Occipital lobe (tissue), 1 donor: ENCODE measurements at regions not wholly inside any gene's neighbourhood (a gene's known extent, or its start where the extent isn't known, plus 50 kb on each side); places are given as distances from the start of the nearest gene placed in this dataset.

Experiments used
- DNase-seq: peaks from one replicate; lab custom pipeline; 2025; lab: John Stamatoyannopoulos, UW

DNA sequence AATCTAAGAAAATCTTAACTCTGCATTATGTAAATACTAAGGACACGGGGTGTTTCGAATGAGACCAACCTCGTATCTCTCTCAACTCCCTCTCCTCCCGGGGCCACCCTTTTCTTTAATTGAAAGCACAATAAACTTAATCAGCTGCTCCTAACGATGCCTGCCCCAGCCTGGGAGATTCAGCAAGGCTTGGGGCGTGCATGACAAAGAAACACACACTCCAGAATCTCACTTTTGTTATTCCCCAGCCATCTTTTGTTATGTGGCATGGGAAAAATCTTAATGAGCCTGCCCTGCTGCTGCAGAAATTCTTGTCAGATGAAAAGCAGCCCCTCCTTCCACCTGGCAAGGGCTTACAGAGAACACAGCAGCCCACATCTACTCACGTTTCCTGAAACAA is 117.4 kb downstream of the TTLL2 start:
- no peak for DNase-seq

DNA sequence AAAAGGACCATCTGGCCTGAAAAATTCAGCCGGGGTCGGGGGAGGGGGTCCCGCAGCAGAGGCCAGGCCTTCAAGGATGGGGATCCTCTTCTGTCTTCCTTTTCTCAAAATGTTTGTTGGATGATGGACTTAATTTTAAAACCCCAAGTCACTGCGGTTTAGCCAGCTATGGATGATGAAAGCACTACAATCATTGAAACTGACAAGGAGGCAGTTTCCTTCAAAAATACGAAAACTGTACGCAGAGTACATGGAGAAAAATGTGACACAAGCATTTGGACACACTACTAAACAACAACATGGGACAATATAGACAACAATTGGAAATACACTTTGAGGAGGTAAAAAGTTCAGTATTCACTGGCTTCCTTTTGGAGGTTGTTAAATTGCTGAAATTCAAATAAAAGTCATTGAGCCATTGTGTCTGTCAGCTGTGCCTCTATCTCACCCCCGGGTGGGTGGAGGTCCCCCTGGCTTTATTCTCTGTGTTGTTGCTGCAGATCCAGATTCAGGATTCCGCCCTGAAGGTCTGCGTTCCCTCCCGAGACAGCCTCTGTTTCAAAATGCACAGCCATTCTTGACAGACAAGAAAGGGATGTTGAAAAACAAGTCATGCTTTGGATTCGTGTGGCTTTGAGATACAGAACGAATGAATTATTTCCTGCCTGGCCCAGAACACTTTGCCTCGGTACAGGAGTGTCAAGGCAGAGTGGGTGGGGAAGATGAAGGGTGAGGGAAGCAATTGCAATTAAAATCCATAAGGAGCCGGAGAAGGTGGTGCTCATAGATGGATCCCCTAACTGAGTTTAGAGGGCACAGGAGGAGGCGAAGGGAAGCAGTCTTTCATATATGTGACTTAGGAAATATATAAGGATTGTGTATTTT is 118.2 kb downstream of the TTLL2 start:
- DNase-seq = no peak

DNA sequence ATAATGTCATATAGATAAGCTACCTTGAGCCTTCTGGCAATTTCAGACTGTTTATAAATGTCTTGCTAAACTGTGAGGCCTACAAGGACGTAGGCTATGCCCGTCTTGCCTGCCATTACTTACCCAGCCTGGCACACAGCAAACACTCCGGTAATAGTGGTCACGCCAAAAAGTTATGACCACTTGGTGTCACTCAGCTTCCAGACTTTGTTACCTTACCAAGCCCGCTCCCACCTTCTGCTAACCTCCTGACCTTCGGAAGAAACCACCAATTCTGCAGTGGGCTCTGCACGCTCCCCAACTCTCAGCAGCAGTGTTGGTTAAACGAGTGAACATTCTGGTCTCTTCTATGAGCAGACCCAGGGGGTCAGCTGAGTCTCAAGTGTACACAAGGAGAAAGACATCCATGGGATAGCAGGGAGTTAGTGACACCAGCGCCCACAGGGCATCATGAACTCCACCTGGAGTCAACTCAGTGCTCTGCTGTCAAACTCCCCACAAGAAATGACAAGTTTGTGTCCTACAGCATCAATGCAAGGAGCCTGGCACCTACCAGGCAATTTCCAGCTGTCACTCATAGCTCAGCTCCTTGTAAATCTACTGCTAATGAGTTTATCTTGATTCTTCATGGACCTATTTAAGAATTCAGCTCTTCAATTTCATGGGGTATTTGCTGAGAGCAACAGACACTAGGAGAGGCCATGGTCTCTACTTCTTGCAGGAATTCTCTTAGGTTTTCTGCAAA is 119.9 kb downstream of the TTLL2 start:
- no peak for DNase-seq

DNA sequence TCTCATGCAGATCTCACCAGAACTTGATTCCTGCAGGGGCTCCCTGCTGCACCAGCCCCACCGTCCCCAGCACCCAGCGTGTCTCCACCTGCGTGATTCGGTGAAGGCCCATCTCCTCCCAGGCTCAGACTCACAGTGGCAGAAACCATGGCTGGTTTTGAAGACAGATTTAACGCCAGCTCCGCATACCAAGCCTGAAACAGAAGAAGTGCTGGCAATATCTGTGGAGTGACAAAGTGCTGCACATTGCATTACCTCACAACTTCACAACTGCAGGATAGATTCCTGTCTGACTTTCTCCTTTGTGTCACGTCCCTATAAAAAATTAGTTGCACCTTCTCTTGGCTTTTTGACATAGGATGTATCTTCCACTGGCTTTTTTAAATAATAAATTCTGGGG is 120.7 kb downstream of the TTLL2 start:
- DNase-seq = no peak

DNA sequence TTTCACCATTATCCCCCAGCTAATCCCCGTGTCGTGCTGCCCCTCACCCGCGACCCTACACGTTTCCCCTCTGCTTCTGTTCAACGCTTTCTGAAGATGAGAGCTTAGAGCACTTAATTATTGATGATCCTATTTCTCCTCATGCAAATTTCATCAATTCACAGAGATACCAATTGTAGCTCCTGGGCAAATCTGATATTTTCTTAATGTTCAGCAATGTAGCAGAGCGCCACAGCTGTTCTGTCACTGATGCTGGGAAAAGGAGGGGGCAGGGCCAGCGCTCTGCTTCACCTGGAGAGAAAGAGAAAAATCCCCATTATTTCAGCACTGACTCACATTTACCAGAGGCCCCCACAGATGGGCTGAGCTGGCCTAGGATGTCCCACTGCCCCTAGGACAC is 121.2 kb downstream of the TTLL2 start:
- DNase-seq = no peak

DNA sequence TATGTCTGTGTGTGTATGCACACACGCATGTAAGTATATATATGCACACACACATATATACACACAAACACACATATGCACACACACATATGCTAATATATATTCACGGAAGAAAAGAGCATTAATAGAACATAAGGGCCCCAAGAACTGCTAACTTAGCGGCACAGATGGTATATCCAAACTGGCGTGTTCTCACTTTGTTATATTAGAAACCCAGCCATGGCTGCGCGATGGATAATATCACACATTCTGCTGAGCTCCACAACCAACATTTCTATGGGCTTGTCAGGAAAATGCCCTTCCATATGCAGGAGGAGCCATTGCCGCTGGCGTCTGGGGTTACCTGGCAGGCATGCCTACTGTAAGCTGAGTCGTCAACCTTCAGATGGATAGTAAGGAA is 122.1 kb downstream of the TTLL2 start:
- DNase-seq = no peak

DNA sequence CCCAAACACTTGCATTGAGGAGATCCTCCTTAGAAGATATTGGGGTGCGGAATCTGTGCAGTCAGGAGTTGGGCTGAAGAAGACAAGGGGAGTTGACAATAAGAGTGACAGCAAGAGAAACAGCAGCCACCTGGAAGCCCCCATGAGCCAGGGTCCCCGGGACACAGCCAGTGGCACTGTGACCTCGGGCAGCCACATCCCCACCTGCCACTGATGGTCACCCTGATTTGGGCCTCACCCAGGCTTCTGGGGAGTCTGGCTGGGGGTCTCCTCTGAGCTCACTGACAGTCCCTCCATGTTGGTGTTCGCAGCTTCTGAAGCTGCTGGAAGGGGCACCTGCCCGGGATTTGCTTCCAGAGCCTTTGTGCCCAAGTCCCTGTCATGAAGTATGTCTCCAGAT is 123.5 kb downstream of the TTLL2 start:
- no peak for DNase-seq

DNA sequence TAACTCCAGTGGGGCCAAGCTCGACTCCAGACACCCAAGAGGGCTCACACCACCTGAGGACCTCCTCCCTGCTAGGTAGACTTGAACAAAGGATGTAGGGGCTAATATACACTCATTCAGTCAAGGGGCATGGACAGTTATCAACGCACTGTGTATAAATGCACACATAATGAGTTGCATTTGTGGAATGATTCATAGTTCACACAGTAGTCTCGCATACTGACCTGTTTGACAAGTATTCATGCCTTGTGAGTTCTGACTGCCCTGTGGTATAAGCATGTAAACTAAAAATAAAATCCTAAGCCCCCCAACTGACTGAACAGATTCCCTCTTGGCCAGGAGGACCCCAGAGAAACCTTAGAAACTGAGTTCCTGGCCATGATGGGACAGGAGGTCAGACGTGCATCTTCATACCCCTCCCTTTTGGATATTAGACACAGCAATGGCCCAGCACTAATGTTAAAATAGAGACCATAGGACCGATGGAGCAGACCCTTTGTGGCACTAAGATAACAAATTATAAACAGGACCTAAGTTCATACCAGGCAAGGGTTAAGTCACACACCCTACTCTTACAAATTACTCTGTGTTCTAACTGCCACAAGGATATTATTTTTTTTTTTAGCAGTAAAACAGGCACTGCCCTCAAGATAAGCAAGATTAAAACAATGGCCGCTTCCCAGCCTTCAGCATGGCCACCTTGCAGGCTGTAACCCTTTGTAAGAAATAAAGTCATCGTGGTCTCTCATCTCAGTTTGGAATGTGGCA is 124.4 kb downstream of the TTLL2 start:
- DNase-seq = no peak

DNA sequence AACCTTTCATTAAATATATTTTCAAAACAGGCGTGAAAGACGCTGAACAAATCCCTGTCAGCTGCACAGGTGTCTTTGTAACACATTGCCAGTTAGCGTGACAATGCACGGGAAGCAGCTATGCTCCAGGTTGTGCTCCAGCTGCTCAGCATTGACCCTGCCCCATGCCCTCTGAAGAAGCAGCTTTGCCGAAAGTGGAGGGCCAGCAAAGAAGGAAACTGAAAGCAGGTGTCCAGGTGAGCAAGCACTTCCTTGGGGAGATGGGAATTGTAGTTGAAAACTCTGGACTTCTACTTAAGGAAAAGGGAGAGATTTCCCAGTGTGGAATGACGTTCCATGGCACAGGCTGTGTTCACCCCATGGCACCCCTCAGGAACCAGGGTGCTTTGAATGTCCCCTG is 125.7 kb downstream of the TTLL2 start:
- no peak for DNase-seq

DNA sequence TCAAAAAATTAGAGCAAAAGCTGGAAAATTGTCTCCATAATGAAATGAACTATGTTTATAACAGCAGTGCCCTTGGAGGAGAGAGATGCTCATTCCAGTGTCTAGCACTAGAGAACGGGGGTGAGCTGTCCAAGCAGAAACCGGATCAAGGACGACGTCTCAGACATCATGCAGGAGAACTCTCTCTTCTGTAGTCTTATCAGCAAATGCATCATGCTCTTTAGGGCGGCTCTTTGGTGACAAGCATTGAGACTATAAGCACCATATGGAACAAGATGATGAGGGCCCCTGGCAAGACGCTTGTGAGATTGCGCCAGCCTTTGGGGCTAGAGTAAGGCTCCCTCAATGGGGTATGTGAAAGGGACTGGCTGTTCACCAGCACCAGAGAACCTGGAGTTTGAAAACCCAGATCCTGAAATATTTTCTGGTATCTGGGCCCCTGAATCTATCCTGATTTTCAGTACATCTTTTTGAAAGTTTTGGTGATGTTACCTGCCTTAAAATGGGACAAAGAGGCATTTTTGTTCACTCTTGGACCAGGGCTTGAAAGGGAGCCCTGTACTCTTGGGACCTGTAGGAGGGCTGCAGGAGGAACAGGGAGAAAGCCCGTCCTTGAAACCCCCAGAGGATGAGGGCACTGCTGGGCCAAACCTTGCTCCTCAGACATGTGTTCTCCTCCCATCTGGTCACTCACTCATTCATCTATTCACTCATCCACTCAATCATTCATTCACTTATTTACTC is 127.6 kb downstream of the TTLL2 start:
- DNase-seq = no peak

DNA sequence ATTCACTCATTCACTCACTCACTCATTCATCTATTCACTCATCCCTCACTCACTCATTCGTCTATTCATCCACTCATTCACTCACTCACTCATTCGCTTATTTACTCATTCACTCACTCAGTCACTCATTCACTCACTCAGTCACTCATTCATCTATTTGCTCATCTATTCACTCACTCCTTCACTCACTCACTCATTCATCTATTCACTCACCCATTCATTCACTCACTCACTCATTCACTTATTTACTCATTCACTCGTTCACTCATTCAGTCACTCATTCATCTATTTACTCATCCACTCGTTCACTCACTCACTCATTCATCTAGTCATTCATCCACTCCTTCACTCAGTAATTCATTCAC is 128.2 kb downstream of the TTLL2 start:
- no peak for DNase-seq

DNA sequence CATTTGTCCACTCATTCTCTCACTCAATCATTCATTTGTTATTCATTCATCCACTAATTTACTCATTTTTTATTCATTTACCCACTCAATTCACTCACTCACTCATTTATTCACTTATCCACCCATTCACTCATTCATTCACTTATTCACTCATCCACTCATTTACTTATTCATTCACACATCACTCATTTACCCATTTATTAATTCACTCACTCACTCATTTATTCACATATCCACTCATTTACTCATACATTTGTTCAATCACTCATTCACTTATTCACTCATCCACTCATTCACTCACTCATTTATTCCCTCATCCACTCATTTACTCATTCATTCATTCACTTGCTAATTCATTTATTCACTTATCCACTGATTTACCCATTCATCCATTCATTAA is 129.1 kb downstream of the TTLL2 start:
- no peak for DNase-seq

DNA sequence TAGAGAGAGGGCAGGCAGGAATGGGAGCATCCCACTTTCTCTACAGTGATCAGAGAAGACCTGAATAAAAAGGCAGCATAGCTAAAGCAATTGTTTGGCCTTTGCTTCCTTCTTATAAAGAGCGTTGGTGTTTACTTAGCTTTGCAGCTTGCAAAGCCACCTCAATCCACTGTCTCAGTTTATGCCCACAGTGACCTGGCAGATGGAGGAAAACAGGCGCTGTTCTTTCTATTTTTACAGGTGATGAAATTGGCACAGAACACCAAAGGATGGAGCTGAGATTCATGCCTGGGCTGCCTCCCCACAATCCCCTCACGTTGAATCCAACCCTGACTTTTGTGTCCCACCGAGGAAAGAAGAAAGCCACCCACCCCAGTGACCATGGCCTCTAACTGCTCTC is 130.5 kb downstream of the TTLL2 start:
- DNase-seq = no peak

DNA sequence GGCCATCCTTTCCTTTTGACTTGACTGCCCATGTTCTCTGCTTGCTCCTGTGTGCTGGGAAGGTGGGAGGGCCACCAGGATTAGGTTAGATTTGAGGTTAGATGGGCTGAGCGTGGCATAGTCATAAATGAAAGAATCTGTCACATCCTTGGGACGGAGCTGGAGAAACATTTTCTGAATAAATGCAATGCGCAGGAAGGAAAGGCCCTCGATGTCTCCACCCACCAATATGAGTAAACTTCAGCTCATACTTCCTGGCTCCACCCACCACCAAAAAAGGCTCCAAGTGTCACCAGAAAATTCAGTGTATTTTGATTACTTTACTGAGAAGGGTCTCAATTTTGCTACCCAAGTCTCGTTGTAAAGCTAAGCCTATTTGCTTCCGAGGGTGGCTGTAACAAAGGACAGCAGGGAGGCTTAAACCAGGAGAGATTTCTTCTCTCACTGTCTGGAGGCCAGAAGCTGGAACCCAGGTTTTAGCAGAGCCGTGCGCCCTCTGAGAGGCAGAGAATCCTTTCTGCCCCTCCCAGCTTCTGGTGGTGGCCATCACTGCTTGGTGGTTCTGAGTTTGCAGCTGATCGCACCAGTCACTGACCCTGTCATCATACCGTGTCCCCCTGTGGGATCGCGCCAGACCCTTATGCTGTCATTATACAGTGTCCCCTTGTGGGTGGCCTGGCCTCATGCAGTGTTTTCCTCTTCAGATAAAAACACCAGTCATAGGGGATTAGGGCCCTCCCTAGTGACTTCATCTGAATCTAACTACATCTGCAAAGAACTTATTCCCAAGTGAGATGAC is 137.8 kb downstream of the TTLL2 start:
- DNase-seq = no peak

DNA sequence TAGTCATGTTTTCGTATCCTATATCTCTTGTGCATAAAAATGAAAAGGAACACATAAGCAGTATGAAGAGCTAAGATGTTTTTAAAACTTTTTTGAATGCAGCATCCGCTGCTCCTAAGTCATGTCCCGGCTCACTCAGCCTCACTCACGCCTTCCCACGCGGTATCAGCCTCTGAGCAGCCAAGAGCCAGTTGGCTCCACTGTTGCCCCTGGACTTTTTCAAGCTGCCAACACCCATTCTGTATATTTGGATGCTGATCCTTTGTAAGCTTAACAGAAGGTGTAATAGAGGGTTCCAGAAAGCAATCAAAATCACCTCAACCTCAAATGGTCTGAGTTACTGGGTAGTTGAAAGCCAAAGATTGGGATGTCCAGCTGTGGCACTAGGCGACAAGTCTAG is 139.3 kb downstream of the TTLL2 start:
- no peak for DNase-seq

DNA sequence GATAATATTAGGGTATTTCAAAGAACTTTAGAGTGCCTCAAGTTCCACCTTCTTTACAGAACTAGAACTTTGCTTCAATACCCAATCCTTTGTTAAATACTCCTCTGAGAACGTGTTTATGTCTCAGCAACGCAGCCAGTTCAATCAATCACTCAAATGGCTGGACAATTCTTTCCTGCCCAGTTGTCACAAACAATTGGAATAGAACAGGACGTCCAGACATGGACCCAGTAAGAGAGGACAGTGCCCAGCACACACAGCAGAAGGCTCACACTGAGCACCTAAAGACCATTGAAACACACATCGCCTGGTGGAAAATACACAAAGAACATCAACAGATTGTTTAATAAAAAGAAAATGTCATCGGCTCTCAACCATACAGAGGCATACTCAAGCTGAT is 140.6 kb downstream of the TTLL2 start:
- no peak for DNase-seq

DNA sequence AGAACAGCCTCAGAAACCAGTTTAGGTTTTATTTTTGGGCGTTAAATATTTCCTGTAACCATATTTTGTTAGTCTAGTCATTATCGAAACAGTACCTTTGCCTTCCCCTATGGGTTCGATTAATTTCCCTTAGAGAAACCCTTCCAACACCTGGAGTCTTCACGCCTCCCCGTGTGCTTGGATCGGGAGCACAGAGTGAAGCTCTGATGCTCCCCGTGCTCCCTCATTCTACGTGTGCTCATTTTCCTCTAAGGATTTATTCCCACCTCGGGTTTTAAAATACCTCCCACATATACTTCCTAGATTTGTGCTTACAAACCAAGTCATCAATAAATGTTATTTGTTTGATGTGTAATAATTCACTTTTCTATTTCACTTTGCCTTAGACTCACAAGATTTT is 142.4 kb downstream of the TTLL2 start:
- DNase-seq = no peak

DNA sequence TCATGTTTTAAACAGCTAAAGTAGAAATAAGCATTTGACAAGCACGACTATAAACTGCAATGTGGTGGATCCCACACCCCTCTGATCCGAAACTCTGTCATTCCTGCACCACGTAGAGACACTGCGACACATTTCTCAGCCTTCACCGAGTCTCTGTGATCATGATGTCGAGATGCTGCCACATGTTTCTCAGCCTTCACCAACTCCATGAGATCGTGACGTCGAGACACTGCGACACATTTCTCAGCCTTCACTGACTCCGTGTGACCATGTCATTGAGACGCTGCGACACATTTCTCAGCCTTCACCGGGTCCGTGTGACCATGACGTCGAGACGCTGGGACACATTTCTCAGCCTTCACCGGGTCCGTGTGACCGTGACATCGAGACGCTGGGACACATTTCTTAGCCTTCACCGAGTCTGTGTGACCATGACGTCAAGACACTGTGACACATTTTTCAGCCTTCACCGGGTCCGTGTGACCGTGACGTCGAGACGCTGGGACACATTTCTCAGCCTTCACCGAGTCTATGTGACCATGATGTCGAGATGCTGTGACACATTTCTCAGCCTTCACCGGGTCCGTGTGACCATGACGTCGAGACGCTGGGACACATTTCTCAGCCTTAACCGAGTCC is 143.0 kb downstream of the TTLL2 start:
- no peak for DNase-seq

DNA sequence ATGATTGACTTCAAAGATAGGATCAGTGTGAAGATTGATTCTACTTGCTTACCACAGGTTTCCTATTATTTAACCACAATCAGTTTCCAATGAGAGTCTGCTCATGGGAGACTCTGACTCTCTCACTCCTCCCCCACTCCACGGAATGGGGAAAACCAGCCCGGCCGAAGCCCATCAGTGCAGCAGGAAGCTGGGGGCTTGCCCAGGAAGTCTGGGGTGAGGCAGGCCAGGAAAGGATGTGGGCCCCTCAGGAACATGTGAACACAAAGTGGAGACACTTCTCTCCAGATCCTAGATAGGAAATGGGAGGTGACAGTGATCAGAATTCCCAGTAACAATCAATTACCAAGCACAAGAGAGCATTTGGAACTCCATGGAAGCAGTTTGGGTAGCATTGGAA is 144.2 kb downstream of the TTLL2 start:
- no peak for DNase-seq

DNA sequence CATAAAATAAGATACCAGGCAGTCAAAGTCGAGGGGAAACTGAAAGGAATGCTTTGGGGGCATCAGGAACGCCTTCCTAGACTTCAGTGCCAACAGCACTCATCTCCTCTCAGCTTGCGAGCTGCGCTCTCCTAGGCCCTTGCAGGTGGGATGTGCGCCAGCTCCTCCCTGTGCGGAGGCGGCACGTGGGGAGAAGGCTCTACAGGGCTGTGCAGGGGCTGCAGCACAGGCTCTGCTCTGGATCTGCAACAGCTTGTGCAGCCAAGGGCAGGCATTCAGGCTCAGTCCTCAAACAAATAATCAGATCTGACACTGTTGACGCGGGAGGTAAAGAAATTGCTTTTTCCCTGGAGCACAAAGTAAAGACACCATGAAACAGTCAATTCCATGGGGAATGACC is 144.8 kb downstream of the TTLL2 start:
- DNase-seq = no peak
